ENCODE measurements at regions not wholly inside any gene's neighbourhood (a gene's known extent, or its start where the extent isn't known, plus 50 kb on each side); places are given as distances from the start of the nearest gene placed in this dataset.

DNA sequence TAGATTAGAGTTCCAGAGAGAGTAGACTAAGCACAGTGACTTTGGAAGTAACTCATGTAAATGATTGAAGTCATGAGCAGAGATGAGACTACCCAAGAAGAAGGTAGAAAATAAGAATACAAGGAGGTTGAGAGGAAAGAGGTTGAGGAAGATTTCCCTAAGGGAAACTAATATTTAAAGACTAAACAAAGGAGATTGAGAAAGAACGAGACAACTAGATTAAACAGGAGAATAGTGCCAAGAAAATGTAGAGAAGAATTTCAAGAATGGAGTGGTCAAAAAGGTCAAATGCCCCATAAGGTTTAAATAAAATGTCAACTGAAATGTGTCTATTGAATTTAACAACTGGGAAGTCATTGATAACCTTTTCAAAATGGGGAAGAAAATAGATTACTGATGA is 59.0 kb downstream of the RPS29 start:
- DNase-seq (ENCODE audit: low spot score) = no peak

DNA sequence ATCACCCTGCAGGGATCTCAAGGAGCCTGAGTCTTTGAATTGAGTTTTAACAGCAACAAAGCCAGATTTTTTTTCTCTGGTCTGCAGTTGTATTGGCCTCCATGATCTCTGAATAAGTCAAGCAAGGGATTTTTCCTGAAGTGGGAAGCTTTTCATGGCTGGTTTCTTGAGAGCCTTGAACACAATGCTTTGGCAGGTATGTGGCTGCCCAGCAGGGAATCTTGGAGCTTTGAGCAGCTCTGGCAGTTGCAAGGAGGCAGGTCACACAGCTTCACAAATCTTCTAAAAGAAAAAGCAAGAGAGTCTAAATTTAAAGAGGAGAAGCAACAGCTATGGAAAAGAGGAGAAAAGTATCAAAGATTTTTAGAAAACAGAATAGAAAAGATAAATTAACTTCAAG is 60.1 kb downstream of the RPS29 start:
- DNase-seq (ENCODE audit: low spot score) = no peak

DNA sequence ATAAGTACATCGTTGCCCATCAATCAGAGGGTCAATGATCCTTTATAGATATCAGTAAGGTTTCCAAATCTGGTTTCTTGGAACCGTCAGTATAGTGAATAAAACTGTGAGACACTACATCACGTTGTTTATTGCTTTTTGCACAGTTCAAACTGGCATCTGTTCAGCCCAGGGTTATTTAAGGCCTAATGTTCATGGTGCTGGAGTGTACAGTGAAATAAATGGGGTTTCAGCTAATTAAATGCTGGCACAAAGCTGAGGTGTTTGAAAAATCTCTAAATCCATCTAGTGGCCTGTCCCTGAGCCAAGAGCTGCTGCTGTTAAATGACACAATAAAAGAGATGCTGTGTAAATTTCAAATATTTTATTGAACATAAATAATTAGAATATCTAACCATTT is 69.9 kb downstream of the RPS29 start:
- DNase-seq (ENCODE audit: low spot score) = no peak

DNA sequence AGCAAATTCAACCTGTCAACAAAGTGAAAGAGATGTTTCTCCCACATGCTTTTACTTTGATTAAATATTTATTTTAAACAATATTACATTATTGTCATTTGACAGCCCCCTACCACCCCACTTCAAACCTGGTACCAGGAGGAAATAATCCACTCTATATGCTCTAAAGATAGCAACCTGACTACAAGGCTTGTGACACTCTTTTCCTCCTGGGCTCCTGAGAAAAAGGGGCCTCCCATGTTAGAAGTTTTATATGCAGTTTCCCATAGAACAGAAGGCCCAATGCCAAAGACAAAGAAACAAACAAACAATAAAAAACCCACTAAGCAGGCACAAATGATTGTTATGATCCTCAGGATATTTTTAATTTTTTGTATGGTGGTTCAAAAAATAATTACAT is 73.6 kb downstream of the RPS29 start:
- no peak for DNase-seq (ENCODE audit: low spot score)

DNA sequence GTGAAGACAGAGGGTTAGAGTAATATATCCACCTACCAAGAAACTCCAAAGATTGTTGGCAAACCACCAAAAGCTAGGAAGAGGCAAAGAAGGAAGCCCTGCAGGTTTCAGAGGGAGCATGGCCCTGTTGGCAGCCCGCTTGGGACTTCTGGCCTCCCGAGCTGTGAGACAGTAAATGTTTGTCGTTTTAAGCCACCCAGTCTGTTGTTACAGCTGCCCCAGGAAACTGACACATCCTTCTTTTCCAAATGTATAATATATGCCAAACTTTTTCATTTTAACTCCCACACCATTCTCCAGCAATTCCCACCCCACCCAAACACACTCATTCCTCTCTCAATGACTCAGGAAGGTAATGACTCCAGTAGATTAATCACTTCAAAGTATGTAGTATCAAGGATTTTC is 74.0 kb downstream of the RPS29 start:
- DNase-seq (ENCODE audit: low spot score) = no peak

DNA sequence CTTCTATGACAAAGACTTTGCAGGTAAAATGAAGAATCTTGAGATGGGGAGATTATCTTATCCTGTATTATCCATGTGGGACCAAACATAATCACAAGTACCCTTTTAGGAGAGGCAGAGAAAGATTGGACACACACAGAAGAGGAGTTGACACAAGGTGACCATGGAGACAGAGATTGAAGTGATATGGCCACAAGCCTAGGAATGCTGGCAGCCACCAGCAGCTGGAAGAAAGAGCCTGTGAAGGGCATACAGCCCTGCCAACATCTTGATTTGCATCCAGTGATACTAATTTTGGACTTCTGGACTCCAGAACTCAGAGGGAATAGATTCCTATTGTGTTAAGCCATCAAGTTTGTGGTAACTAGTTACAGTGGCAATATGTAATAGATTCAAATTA is 78.1 kb downstream of the RPS29 start:
- DNase-seq (ENCODE audit: low spot score) = no peak

DNA sequence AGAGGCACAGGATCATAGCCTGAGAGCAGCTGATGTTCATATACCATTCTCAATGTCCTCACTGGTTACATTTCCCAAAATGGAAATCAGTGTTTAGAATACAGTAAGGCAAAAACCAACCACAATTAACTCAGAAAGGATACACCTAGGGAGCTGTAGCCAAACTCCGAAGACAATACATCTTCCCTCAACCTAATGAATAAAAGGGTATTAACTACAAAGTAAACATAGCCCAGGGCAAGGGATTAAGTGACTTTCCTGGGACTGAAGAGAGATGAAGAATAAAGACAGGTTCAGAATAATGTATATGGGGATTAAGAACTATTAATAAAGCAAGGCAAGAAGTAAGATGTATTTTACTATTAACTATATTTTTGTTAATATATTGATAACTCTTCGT is 79.5 kb downstream of the RPS29 start:
- DNase-seq (ENCODE audit: low spot score) = no peak

DNA sequence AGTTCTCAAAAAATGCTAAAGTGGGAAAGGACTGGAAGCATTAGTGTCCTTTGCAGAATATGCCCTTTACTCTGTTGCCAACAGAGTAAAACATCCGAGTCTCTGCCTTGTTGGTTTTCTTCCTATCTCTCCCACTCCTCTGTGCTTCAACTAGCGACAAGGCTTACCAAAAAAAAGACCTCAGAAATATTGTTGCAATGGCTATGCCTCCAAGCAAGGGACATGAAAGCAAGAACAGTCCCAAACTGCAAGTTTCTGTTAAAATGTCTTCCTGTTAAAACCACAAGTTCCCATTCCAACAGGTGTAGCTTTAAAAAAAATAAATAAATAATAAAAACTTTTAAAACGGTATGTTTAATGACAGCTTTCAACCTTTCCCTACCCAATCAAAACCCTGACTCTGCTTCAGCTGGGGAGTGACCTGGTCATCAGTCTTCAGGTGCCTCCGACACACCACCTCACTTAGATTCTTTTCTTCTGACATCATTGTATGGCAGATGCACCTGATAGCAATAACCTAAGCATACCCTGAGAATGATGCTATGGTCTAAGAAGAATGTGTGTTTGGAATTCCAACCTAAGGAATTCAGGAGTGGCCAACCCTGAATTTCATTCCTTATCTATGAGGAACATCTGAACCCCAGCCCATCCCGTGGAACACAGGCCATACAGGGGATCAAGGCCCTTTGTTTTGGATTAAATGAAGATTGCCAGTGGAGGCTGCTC is 81.0 kb downstream of the RPS29 start:
- peak; percentile 13 for DNase-seq (ENCODE audit: low spot score)

DNA sequence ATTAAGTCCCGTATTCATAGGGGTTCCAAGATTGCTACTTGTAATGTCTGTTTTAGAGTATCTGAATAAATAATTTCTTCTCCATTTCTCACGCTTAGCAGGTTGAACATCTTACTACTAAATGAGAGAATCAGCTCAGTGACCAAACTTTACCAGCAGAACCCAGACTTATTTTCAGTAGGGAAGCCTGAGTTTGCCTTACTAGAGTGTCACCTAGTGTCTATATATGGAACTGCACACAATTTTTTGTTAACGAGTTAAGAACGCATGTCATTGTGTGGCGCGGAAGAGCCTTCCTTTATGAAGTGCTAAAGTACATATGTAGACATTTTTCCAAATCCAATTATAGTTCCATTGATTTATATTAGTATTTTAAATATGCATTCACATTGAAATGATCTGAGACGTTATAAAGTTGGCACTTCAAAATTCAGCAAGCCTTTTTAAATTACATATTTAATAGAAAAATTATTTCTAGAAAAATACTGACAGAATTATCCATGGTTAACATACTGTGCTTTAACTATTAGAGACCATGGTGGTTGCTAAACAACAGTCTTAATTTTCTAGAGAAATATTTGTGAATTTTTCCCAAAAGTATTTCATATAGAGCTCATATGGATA is 88.3 kb downstream of the RPS29 start:
- peak; percentile 65 for DNase-seq (ENCODE audit: low spot score)

DNA sequence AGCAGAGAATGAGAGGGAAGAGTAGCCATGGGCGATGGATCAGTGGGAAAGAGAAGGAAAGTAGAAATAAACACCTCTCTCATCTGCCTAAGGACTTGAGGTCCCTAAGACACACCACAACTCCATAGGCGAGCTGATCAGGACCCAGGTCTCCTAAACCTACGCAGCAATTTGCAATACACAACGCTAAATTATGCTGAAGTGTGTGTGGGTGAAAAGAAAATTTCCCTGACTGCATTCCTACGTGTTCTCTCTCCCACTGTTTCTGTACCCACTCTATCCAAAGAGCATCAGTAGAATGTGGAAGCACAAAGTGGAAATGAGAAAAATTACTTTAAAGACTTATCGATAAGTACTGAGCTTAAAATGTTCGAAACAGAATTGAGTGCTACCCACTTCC is 88.9 kb downstream of the RPS29 start:
- DNase-seq (ENCODE audit: low spot score) = no peak

DNA sequence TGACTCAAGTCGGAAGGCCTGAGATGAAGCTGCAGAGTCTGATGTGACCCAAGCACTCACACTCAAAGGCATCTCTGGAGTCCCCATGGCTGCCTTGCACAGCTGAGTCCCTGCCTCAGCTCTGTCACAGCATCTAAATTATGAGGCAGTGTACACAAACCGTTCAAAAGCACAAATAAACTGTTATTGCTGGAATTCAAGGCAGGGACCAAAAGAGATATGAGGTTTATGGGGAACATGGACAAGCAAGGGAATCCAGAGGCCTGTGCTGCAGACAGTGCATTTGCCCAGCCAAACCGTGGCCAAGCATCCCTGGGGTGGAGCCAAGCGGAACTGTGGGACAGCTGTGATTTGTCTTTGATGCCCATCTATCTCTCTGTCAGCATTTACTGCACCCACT is 91.3 kb downstream of the RPS29 start:
- no peak for DNase-seq (ENCODE audit: low spot score)

DNA sequence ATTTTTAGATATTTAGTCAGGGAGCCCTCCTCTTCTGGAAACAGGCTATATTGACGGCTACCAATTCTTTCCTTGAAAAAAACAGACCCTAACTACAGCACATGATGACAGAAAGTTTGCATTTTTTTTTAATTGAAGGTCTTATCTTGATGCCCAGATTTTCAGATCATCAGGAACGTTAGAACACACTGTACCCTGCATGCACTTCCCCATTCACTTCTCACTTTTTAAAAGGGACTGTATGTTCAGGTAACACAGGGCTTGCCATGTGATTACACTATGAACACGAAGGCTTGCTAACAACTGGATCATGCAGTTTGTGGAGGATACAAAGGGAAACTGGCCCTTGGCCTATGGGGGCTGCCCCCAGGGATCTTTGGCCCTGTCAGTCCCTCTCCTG is 92.6 kb downstream of the RPS29 start:
- no peak for DNase-seq (ENCODE audit: low spot score)

DNA sequence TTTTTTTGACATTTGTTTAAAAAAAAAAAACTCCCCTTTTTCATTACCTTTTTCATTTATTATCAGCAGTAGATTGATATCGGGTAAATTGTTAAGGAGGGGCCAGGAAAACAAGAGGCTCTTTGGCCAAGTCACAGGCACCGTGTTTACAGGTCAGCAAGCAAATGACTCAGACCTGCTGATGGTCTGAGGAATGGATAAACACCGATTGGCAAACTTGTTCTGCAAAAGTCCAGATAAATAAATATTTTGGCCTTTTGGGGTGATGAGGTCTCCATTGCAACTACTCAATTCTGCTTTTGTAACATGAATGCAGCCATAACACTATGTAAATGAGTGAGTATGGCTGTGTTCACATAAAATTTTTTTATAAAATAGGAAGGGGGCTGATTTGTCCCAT is 94.0 kb downstream of the RPS29 start:
- DNase-seq (ENCODE audit: low spot score) = no peak

DNA sequence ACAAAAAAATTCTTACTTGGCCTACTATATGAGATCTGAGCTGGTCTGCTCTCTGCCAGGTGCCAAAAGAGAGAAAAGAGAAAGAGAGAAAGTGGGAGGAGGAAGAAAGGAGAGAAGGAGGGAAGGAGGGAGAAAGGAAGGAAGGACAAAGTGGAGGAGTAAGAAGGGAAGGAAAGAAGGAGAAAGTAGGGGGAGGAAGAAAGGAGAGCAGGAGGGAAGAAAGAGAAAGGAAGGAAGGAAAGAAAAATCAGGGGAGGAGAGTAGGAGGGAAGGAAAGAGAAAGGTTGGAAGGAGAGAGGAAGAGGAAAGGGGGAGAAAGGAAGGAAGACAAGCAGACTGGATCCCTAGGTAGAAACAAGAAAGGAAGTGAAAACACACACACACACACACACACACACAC is 96.8 kb downstream of the RPS29 start:
- no peak for DNase-seq (ENCODE audit: low spot score)

DNA sequence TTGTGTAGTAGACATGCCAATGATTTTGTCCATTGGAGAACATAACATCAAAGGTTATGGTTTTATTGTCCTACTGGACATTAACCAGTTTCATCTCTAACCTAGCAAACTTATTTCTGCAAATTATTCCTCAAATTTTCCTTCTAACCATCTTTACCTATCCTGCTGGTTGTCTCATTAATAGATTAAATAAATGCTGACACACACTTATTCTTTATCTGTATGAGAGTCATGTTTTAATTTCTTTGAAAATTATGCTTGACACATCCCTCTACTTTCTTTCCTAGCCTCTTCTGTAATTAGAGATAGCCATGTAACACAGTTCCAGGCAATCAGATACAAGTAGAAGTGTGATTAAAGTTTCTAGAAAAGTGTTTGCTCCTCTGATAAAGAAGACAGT is 98.9 kb downstream of the RPS29 start:
- no peak for DNase-seq (ENCODE audit: low spot score)

DNA sequence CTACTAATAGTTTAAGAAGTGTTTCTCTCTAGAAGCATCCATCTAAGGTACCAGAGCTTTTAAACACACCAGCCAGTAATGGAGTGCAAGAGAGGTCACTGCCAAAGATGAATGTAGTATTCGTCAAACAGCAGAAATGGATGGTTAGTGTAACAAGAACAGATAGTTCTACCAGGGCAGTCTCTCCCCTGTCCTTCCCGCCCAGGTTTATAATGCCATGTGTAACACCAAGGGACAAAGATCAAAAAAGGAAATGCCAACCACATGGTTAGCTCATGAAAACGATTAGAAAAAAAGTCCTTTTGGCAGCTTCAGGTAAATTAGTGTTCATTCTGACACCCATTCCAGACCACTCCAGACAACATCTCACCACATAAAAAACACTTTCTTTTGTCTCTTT is 100.9 kb downstream of the RPS29 start:
- DNase-seq (ENCODE audit: low spot score) = no peak

DNA sequence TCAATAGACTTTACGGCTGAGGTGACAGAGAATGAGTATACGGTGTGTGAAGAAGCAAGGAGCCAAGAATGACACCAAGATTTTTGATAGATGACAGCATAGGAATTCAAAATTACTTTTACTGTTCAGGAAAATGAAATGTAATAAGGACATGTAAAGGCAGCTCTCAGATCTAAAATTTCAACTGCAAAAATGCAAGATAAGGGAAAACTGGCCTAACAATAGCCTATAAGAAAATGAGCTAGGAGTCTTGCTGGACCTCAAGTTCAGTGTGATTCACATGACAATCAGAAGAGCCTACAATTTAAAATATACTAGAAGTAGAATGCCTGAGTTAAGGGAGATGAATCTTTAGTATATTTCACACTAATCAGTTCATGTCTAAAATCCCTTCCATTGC is 102.0 kb downstream of the RPS29 start:
- no peak for DNase-seq (ENCODE audit: low spot score)

DNA sequence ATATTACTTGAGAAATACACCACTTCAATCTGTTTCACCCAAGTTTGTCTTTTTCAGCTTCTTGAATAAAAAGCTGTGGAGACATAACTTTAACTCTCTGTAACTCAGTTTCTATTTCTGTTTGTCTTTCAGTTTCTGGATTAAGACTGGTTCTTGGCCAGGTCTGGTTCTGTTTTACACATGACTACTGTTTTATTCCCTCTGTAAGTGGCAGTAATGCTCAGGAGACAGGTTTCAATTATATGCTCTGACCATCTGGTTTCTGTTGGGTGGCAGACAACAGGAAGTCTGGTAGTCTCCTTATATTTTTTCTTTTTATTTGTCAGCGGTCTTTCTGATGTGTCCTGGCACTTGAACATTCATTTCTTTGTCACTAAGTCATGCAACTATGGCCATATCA is 102.9 kb downstream of the RPS29 start:
- DNase-seq (ENCODE audit: low spot score) = no peak

DNA sequence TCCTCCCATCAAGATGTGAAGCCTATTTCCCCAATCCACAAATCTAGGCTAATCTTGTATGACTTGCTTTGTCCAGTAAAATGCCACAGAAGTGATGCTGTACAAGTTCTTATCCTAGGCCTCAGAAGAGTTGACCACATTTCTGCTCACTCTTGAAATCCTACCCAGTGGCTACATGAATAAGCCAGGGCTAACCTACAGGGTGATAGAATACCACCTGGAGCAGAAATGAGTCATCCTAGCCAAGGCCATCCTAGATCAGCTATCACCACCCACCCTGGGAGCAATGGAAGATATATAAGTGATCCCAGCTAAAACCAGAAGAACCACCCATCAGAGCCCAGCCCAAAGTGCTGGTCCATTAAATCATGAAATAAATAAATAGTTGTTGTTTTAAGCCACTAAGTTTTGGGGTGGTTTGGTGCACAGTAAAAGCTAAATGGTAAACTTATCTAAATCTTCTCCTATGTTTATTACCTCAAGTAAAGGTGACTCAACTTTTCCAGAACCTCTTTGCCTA is 105.1 kb downstream of the RPS29 start:
- no peak for DNase-seq (ENCODE audit: low spot score)

DNA sequence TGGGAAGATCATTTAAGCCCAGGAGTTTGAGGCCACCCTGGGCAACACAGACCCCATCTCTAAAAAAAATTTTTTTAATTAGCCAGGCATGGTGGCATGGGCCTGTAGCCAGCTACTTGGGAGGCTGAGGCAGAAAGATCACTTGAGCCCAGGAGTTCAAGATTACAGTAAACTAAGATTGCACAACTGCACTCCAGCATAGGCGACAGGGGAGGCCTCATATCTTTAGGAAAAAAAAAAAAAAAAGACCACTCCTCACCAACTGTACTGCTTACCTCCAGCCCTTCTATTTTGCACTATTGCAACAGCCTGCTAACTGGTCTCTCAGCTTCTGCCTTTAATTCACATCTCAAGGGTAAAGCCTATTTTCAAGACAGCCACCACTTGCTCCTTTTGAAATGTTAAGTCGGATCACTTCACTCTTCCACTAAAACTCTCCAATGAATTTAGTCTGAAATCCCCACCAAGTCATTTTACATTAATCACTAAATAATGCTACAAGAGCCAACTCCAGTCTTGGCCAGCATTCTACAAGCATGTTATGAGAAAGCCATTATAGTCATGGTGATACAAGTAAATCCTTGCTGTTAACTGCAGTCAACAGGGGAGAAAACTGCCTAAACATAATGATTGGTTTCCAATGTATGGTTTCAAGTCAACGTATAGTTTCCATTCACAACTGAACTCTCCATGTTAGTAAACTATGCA is 106.0 kb downstream of the RPS29 start:
- DNase-seq (ENCODE audit: low spot score) = no peak

DNA sequence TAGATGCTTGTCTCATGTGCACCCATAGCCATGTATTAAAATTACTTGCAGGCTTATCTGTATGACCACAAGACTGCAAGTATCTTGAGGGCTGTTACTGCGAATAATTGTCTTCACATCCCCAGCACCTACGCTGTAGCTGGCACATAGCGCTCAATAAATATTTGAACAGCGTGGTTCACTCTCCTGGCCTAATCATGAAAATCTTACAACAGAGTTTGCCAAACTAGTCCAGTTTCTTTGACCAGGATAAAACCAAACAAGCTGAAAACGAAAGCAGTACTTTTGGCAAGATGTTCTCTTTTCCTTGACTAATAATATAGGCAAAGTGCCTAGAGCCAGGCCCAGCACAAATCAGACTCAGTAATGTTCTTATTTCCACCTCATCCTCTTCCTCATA is 106.7 kb downstream of the RPS29 start:
- DNase-seq (ENCODE audit: low spot score) = no peak

DNA sequence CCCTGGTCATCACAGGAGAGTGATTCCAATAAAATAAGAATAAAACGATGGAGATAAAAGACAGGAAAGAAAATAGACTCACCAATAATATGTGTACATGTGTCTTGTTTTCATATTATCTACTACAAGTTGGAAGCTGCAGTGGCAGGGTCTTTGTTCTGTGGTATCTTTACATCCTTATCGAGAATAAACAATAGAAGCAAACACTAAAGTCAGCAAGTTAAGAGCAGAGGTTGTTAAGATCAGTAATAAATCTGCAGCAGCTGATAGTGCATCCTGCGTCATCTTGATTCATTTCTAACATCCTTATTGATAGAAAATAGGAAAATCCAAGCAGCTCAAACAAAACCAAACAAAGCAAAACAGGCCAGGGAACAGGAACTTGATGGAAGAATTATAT is 107.4 kb downstream of the RPS29 start:
- no peak for DNase-seq (ENCODE audit: low spot score)

DNA sequence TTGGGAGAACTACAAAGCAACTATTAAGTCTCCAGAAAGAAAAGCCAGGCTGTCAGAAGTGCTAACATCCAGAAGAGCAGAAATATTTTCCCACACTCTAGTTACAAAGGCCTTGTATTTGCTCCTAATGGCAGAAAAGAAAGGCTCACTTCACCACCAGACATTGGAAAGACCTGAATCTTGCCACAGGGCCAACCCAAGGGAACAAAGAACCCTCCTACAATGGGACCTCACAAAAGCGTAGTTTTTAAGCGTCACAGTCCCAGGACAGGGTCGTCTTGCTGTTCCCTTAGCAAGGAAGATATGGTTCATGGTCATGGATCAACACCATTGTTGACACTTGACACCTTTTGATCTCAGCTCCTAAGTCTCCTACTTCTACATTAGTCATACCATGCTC is 119.1 kb downstream of the RPS29 start:
- DNase-seq (ENCODE audit: low spot score) = no peak

Measured in HT-29 (cell line).